DND-41 (cell line): ENCODE measurements at regions not wholly inside any gene's neighbourhood (a gene's known extent, or its start where the extent isn't known, plus 50 kb on each side); places are given as distances from the start of the nearest gene placed in this dataset.

Experiments used
- CTCF ChIP-seq: IDR thresholded peaks from 2 replicates; pipeline ENCODE4 v1.5.1; 2012; ENCODE audit warnings: borderline replicate concordance, low read length, moderate library complexity, mild to moderate bottlenecking; ENCODE audit not compliant: poor library complexity, severe bottlenecking; ENCODE audit errors: extremely low read depth
- EZH2 ChIP-seq: IDR thresholded peaks from 3 replicates; pipeline ENCODE4 v1.6.1; 2012; ENCODE audit warnings: borderline replicate concordance, low read depth, mild to moderate bottlenecking, moderate library complexity, low read length, inconsistent platforms; ENCODE audit not compliant: severe bottlenecking

- no peak for TF ChIP-seq CTCF
- no peak for TF ChIP-seq EZH2
These were observed 116.3 kb upstream of the HAAO start for GRCh38 chr2:42908518-42909200.
